K562 (cell line): ENCODE measurements at regions not wholly inside any gene's neighbourhood (a gene's known extent, or its start where the extent isn't known, plus 50 kb on each side); places are given as distances from the start of the nearest gene placed in this dataset.

ENCODE experiments used
- CREB5 ChIP-seq: fragments of 250-450 bp; sonication (Bioruptor Pico); IDR thresholded peaks from 2 replicates; pipeline ENCODE4 v1.5.0; 2020; ENCODE audit warnings: mild to moderate bottlenecking
- KDM5B ChIP-seq: fragments of 200-600 bp; sonication (generic); IDR thresholded peaks from 2 replicates; pipeline ENCODE4 v1.6.1; 2012; ENCODE audit warnings: low read depth, mild to moderate bottlenecking, moderate library complexity, low read length, control low read depth, inconsistent platforms; ENCODE audit not compliant: insufficient replicate concordance
- MGA ChIP-seq: fragments of 450-650 bp; IDR thresholded peaks from 2 replicates; pipeline ENCODE4 v1.6.1; 2016; ENCODE audit warnings: mild to moderate bottlenecking, moderate library complexity
- TFAP4 ChIP-seq: sonication (generic); formaldehyde crosslinking; IDR thresholded peaks from 2 replicates; pipeline ENCODE4 v1.8.0; 2022; ENCODE audit warnings: missing genetic modification reagents, mild to moderate bottlenecking, moderate library complexity, borderline replicate concordance
- ZNF384 ChIP-seq: IDR thresholded peaks from 2 replicates; pipeline ENCODE4 v1.6.1; 2012; ENCODE audit warnings: low read depth, low read length, improper control_type of control experiment
- ZNF589 ChIP-seq: fragments of 200-800 bp; sonication (Bioruptor generic); IDR thresholded peaks from 2 replicates; pipeline ENCODE4 v1.6.1; 2016; ENCODE audit warnings: low read depth, missing genetic modification characterization, missing compliant biosample characterization

- TF ChIP-seq CREB5 (CRISPR knock-in tag): no peak
- no peak for TF ChIP-seq KDM5B
- TF ChIP-seq ZNF384: no peak
- no peak for TF ChIP-seq MGA
- no peak for TF ChIP-seq TFAP4 (CRISPR knock-in tag)
- TF ChIP-seq ZNF589: no peak
Measured at GRCh38 chr17:79162012-79162963, 87.7 kb downstream of the ENGASE start (continued).
